ENCODE measurements at regions not wholly inside any gene's neighbourhood (a gene's known extent, or its start where the extent isn't known, plus 50 kb on each side); places are given as distances from the start of the nearest gene placed in this dataset.

GRCh38 chr5:8940934-8941333 lies 604.9 kb downstream of the SEMA5A start:
- TF ChIP-seq, protein P1, sequence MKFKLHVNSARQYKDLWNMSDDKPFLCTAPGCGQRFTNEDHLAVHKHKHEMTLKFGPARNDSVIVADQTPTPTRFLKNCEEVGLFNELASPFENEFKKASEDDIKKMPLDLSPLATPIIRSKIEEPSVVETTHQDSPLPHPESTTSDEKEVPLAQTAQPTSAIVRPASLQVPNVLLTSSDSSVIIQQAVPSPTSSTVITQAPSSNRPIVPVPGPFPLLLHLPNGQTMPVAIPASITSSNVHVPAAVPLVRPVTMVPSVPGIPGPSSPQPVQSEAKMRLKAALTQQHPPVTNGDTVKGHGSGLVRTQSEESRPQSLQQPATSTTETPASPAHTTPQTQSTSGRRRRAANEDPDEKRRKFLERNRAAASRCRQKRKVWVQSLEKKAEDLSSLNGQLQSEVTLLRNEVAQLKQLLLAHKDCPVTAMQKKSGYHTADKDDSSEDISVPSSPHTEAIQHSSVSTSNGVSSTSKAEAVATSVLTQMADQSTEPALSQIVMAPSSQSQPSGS (IDR thresholded peaks at IDR 0.05; ENCODE audit: low read length) = no peak
- TF ChIP-seq POLR2AphosphoS2 (IDR thresholded peaks at IDR 0.05; ENCODE audit: low read depth, low read length) (no peak), ELK1 (IDR thresholded peaks at IDR 0.05; ENCODE audit: low read depth, low read length) (no peak), BRCA1 (IDR thresholded peaks at IDR 0.05; ENCODE audit: low read depth, low read length) (no peak), HDAC2 (IDR thresholded peaks at IDR 0.05) (no peak), ZNF24 (IDR thresholded peaks at IDR 0.05) (no peak)

Measured in GM12878 (cell line).